ENCODE measurements at regions not wholly inside any gene's neighbourhood (a gene's known extent, or its start where the extent isn't known, plus 50 kb on each side); places are given as distances from the start of the nearest gene placed in this dataset.

GRCh38 chr3:6216135-6217026 is 644.5 kb upstream of the GRM7 start:
- TF ChIP-seq NBN (IDR thresholded peaks at IDR 0.05; ENCODE audit: low read depth) (no peak), REST (IDR thresholded peaks at IDR 0.05; ENCODE audit: borderline replicate concordance) (no peak), REST (CRISPR knock-in tag; IDR thresholded peaks at IDR 0.05; ENCODE audit: low read depth) (no peak), CTCF (IDR thresholded peaks at IDR 0.05 in 2 of 3, conservative IDR thresholded peaks at IDR 0.05 in 1 of 3; ENCODE audit: insufficient read depth in 2 of 3, low read depth in 1 of 3, low read length in 3 of 3) (no peak), CREM (IDR thresholded peaks at IDR 0.05; ENCODE audit: low read depth) (no peak), ZBTB11 (CRISPR knock-in tag; IDR thresholded peaks at IDR 0.05) (no peak), TBL1XR1 (IDR thresholded peaks at IDR 0.05; ENCODE audit: low read length in 2 of 2) (no peak), KDM1A (IDR thresholded peaks at IDR 0.05) (no peak), ZFP30 (CRISPR knock-in tag; IDR thresholded peaks at IDR 0.05; ENCODE audit: borderline replicate concordance) (no peak), FOXA3 (CRISPR knock-in tag; conservative IDR thresholded peaks at IDR 0.05 in 1 of 2, IDR thresholded peaks at IDR 0.05 in 1 of 2) (no peak), TEAD2 (tag; IDR thresholded peaks at IDR 0.05) (no peak), SMARCA4 (IDR thresholded peaks at IDR 0.05) (no peak), RAD21 (CRISPR knock-in tag; conservative IDR thresholded peaks at IDR 0.05 in 1 of 2, IDR thresholded peaks at IDR 0.05 in 1 of 2) (no peak), USF1 (CRISPR knock-in tag; IDR thresholded peaks at IDR 0.05) (no peak)
